ENCODE measurements at regions not wholly inside any gene's neighbourhood (a gene's known extent, or its start where the extent isn't known, plus 50 kb on each side); places are given as distances from the start of the nearest gene placed in this dataset.

- ChIA-PET CTCF (no interaction called here), POLR2A (no interaction called here)
Observed at GRCh38 chr9:80157561-80157983, 585.8 kb downstream of the TLE4 start.

GRCh38 chr9:80156756-80157472 lies 585.1 kb downstream of the TLE4 start:
- CTCF ChIA-PET: no interaction called here

GRCh38 chr9:80156262-80156661 lies 584.5 kb downstream of the TLE4 start:
- CTCF ChIA-PET: no interaction called here
- POLR2A ChIA-PET: no interaction called here

More at GRCh38 chr9:80156756-80157472, 585.1 kb downstream of the TLE4 start:
- POLR2A ChIA-PET: no interaction called here

GRCh38 chr9:80147866-80148265 lies 576.1 kb downstream of the TLE4 start:
- CTCF ChIA-PET: no interaction called here
- POLR2A ChIA-PET: no interaction called here

GRCh38 chr9:80146466-80146865 lies 574.7 kb downstream of the TLE4 start:
- ChIA-PET POLR2A (no interaction called here), CTCF (no interaction called here)

- ChIA-PET CTCF (no interaction called here), POLR2A (no interaction called here)
Observed at GRCh38 chr9:80144856-80145255, 573.1 kb downstream of the TLE4 start.

GRCh38 chr9:80144406-80144805 lies 572.6 kb downstream of the TLE4 start:
- CTCF ChIA-PET: no interaction called here
- POLR2A ChIA-PET: no interaction called here

- CTCF ChIA-PET: no interaction called here
- POLR2A ChIA-PET: no interaction called here
Observed at GRCh38 chr9:80143899-80144298, 572.1 kb downstream of the TLE4 start.

- POLR2A ChIA-PET: no interaction called here
- CTCF ChIA-PET: interaction anchor here (0.7 kb wide), 1 partner anchor 37 kb away, joined by 3 read pairs; no protein-coding TSS in a partner anchor
Observed at GRCh38 chr9:80134487-80134886, 562.7 kb downstream of the TLE4 start.

GRCh38 chr9:80131627-80132026 lies 559.9 kb downstream of the TLE4 start:
- CTCF ChIA-PET: no interaction called here
- POLR2A ChIA-PET: no interaction called here

- CTCF ChIA-PET: no interaction called here
- POLR2A ChIA-PET: no interaction called here
Observed at GRCh38 chr9:80127920-80128319, 556.2 kb downstream of the TLE4 start.

GRCh38 chr9:80125731-80126264 lies 554.0 kb downstream of the TLE4 start:
- ChIA-PET CTCF (no interaction called here), POLR2A (no interaction called here)

- CTCF ChIA-PET: no interaction called here
Observed at GRCh38 chr9:80117031-80117430, 545.3 kb downstream of the TLE4 start.

GRCh38 chr9:80114241-80114640 lies 542.5 kb downstream of the TLE4 start:
- ChIA-PET POLR2A (no interaction called here), CTCF (no interaction called here)

More at GRCh38 chr9:80117031-80117430, 545.3 kb downstream of the TLE4 start:
- POLR2A ChIA-PET: no interaction called here

- CTCF ChIA-PET: no interaction called here
- POLR2A ChIA-PET: no interaction called here
Observed at GRCh38 chr9:80107931-80108660, 536.3 kb downstream of the TLE4 start.

GRCh38 chr9:80097476-80097875 lies 525.7 kb downstream of the TLE4 start:
- ChIA-PET POLR2A (no interaction called here), CTCF (interaction anchor here (0.6 kb wide), 1 partner anchor 37 kb away, joined by 3 read pairs; no protein-coding TSS in a partner anchor)

- ChIA-PET POLR2A (no interaction called here), CTCF (no interaction called here)
Observed at GRCh38 chr9:80094176-80094771, 522.5 kb downstream of the TLE4 start.

GRCh38 chr9:80093695-80094094 lies 521.9 kb downstream of the TLE4 start:
- POLR2A ChIA-PET: no interaction called here
- CTCF ChIA-PET: no interaction called here

- POLR2A ChIA-PET: no interaction called here
- CTCF ChIA-PET: no interaction called here
Observed at GRCh38 chr9:80091526-80091925, 519.8 kb downstream of the TLE4 start.

GRCh38 chr9:80090317-80090716 lies 518.6 kb downstream of the TLE4 start:
- CTCF ChIA-PET: no interaction called here

GRCh38 chr9:80086822-80087345 lies 515.1 kb downstream of the TLE4 start:
- POLR2A ChIA-PET: no interaction called here
- CTCF ChIA-PET: no interaction called here

More at GRCh38 chr9:80090317-80090716, 518.6 kb downstream of the TLE4 start:
- POLR2A ChIA-PET: no interaction called here
